Stimulated activated naive CD8-positive, alpha-beta T cell treated with anti-CD3 and anti-CD28 coated beads, Interleukin-15, Interleukin-2, amounts not matched to agents 100 ng/mL and 50 ng/mL, for 24 hours (primary cell): ENCODE measurements at regions not wholly inside any gene's neighbourhood (a gene's known extent, or its start where the extent isn't known, plus 50 kb on each side); places are given as distances from the start of the nearest gene placed in this dataset.

ENCODE experiments used
- H3K27ac Mint-ChIP-seq: one replicate; pipeline ENCODE4 v1.8.0; 2021; ENCODE audit warnings: mild to moderate bottlenecking, mixed read lengths
- H3K27me3 Mint-ChIP-seq: one replicate; pipeline ENCODE4 v1.8.0; 2021; ENCODE audit warnings: mixed read lengths
- H3K36me3 Mint-ChIP-seq: one replicate; pipeline ENCODE4 v1.8.0; 2021; ENCODE audit warnings: low read depth, mixed read lengths
- H3K4me1 Mint-ChIP-seq: one replicate; pipeline ENCODE4 v1.8.0; 2021; ENCODE audit warnings: low read depth, mixed read lengths
- H3K4me3 Mint-ChIP-seq: one replicate; pipeline ENCODE4 v1.8.0; 2021; ENCODE audit warnings: mild to moderate bottlenecking, mixed read lengths
- H3K9me3 Mint-ChIP-seq: one replicate; pipeline ENCODE4 v1.8.0; 2021; ENCODE audit warnings: mixed read lengths

DNA sequence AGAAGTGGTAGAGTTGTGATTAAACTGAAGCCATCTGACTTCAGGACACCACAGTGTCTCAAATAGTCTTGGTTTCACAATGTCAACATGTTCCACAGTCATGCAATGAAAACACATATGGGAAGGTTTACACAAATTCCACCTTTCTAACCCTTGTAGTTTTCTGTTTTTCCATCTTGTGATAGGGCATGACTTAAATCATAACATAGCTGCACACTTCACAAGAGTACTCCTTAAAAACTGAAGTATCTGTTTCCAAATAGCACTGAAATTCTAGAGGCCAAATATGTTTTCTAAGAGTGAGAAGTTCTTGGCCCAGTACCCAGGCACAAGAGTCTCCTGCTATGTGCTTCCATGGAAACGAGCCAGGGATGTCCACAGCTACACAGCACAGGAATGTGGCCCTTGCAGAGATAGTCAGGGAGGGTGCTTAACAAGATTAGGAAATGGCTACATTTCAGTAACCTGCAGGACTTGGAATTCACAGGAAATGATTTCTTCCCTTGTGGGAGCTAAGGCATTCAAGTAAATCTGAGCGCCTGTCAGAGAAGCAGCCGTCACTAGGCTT is 269.1 kb downstream of the NDFIP2 start:
- Mint-ChIP-seq H3K36me3 (no peaks in the 10 kb centered on the region), H3K4me3 (no peak overlapping the region), H3K4me1 (no peaks in the 10 kb centered on the region), H3K9me3 (no peaks in the 10 kb centered on the region), H3K27ac (no peak overlapping the region), H3K27me3 (no peaks in the 10 kb centered on the region)

DNA sequence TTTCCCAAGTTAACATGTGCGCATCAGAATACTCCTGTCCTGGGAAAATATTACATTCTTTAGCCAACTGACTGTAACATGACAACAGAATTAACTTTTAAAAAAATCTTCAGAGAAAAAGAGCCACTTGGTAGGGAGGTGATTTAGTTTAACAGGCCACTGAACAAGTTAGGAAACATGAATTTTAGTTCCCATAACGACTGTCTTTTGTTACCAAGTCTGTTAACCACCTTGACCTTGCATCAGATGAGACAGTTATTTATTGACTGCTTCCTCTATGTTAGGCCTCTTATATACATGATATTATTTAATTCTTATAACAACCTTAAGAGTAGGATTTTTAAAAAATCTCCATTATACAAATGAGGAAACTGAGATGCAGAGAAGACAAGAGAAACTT is 268.6 kb downstream of the NDFIP2 start:
- Mint-ChIP-seq H3K4me3 (no peak overlapping the region), H3K27ac (no peak overlapping the region), H3K4me1 (no peaks in the 10 kb centered on the region), H3K9me3 (no peaks in the 10 kb centered on the region), H3K36me3 (no peaks in the 10 kb centered on the region), H3K27me3 (no peaks in the 10 kb centered on the region)

DNA sequence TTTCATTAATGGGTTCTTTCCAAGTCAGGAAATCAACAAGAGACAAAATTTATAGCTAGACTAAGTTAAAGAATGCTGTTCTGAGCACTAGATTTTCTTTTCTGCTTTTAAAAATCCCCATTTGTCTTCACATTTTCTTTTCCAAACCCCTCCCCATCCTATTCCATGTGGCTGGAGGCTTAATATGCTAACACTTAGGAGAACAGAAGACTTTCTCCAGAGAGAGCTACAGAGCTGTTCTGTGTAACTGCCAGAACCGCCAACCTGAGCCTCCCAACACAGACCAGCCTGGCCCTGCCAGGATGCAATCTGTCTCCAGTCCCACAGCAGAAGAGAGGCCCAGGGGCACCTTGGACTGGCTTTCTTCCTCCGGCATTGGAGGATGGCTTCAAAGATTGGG is 264.1 kb downstream of the NDFIP2 start:
- Mint-ChIP-seq H3K36me3 (no peaks in the 10 kb centered on the region), H3K9me3 (no peaks in the 10 kb centered on the region), H3K4me1 (no peaks in the 10 kb centered on the region), H3K27ac (no peak overlapping the region), H3K27me3 (no peaks in the 10 kb centered on the region), H3K4me3 (no peak overlapping the region)

DNA sequence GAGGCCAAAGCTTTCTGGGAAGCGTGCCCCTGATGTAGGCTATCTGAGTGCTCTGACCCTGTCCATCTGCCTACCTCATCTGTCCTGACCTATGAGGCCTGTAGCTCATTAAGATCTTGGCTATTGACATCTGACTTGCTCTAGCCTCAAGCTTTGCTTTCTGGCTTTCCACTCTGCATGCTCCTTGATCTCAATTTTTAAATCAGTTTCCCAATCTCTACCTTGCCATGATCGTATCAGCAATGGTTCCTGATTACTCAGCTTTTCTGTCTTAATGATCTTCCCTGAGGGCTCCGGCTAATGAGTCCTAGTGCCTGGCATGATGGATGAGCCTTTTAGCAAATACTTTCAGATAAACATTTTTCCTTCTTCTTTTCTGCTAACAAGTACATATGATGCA is 262.0 kb downstream of the NDFIP2 start:
- Mint-ChIP-seq H3K4me3 (no peak overlapping the region), H3K4me1 (no peaks in the 10 kb centered on the region), H3K9me3 (no peaks in the 10 kb centered on the region), H3K27me3 (no peaks in the 10 kb centered on the region), H3K36me3 (no peaks in the 10 kb centered on the region), H3K27ac (no peak overlapping the region)

DNA sequence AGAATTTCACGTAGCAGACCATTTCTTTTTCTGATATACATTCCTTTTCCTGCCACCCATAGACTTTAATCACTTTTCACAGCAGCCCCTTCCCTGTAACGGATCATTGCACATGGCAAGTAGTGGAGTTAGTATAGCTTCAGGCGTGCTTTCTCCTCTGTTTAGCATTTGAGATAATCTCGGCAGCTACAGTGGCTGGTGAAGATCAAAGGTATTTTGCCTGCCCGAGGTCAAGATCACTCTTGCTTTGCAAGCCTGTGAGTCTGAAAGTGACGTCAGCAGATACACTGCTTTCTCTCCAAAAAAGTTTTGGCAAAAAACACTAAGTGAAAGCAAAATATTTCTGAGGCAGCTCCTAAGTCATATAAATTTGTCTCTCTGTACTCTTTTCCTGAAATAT is 260.0 kb downstream of the NDFIP2 start:
- Mint-ChIP-seq H3K4me3 (no peak overlapping the region), H3K36me3 (no peaks in the 10 kb centered on the region)

DNA sequence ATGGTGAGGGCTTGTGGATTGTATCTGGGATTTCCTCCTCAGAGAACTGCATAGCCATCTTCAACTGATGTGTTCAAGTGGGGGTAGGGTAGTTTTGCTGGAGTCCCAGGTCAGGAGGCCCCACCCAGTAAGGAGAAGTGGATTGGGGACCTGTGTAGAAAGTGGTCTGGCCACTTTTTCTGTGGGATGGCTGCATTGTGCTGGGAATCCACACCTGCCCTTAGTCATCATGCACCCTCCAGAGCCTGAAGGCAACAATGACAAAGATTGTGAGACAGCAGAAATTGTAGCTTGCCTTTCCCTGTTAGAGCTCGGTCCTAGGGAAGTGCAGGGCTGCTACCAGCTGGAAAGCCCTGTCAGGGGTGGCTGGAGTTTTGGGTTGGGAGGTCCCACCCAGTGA is 255.4 kb downstream of the NDFIP2 start:
- no peaks in the 10 kb centered on the region for H3K4me1 Mint-ChIP-seq
- H3K36me3 Mint-ChIP-seq, result no peaks in the 10 kb centered on the region
- H3K9me3 Mint-ChIP-seq, result no peaks in the 10 kb centered on the region
- no peak overlapping the region for H3K27ac Mint-ChIP-seq
- no peak overlapping the region for H3K4me3 Mint-ChIP-seq
- no peaks in the 10 kb centered on the region for H3K27me3 Mint-ChIP-seq

More for the DNA sequence above, 260.0 kb downstream of the NDFIP2 start:
- no peaks in the 10 kb centered on the region for H3K4me1 Mint-ChIP-seq
- H3K27me3 Mint-ChIP-seq, result no peaks in the 10 kb centered on the region
- no peak overlapping the region for H3K27ac Mint-ChIP-seq
- no peaks in the 10 kb centered on the region for H3K9me3 Mint-ChIP-seq

DNA sequence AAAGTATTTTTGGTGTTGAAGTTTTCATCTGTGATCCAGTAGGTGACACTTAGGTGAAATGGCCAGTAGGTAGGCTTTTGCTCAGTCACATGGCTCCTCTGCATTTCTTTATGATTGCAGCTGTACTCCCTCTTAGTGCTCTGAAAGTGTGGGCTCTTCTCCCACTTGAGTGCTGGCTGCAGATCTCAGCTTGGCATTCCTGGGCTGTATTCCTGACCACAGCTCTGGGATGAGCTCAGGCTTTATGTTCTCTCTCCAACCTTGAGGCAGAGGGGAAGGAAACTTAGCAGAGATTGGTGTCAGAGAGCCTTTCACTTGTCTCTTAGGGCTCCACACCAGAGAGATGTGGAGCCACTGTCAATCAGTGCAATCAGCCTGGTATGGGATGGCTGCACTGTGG is 254.3 kb downstream of the NDFIP2 start:
- Mint-ChIP-seq H3K27me3 (no peaks in the 10 kb centered on the region), H3K27ac (no peak overlapping the region), H3K9me3 (no peaks in the 10 kb centered on the region), H3K4me3 (no peak overlapping the region), H3K4me1 (no peaks in the 10 kb centered on the region), H3K36me3 (no peaks in the 10 kb centered on the region)

DNA sequence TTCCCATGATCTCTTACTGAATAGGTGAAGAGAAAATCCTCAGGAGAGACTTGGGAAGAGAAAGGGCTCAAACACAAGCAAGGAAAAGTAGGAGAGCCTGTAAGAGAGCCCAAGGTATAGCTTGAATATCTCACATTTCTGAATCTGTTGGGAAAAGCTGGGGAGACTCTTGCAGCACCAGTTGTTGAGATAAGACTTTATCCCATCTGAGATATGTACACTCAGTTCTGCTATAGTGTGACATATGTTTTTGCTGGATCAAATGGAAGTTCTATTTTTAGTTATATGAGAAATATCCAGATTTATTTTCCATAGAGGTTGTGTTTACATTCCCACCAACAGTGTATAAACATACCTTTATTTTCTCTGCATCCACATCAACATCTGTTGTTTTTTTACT is 246.1 kb downstream of the NDFIP2 start:
- Mint-ChIP-seq H3K4me3 (no peak overlapping the region), H3K9me3 (no peaks in the 10 kb centered on the region), H3K4me1 (no peaks in the 10 kb centered on the region), H3K27me3 (peaks cover 2% of the 10 kb centered on the region), H3K27ac (no peak overlapping the region), H3K36me3 (no peaks in the 10 kb centered on the region)

DNA sequence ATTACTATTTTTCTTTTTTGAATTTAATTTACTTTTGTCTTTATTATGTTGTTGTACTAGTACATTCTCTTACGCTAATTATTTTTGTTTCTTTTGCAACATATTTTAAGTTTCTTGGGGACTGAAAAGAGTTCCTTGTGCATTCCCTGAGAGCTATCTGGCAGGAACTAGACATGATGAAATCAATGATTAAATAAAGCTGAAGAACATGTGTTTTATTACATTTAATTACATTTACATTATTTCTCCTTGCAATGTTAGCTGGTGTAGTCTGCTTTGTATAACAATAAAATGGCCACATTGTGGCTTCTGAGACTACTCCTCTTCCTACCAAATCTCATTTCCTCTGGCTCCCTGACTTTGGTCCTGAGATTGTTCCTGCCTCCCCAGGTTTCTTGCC is 244.9 kb downstream of the NDFIP2 start:
- H3K27ac Mint-ChIP-seq, result no peak overlapping the region
- H3K36me3 Mint-ChIP-seq, result no peaks in the 10 kb centered on the region
- H3K27me3 Mint-ChIP-seq, result peaks cover 4% of the 10 kb centered on the region
- no peaks in the 10 kb centered on the region for H3K9me3 Mint-ChIP-seq
- H3K4me3 Mint-ChIP-seq, result no peak overlapping the region
- H3K4me1 Mint-ChIP-seq, result no peaks in the 10 kb centered on the region

DNA sequence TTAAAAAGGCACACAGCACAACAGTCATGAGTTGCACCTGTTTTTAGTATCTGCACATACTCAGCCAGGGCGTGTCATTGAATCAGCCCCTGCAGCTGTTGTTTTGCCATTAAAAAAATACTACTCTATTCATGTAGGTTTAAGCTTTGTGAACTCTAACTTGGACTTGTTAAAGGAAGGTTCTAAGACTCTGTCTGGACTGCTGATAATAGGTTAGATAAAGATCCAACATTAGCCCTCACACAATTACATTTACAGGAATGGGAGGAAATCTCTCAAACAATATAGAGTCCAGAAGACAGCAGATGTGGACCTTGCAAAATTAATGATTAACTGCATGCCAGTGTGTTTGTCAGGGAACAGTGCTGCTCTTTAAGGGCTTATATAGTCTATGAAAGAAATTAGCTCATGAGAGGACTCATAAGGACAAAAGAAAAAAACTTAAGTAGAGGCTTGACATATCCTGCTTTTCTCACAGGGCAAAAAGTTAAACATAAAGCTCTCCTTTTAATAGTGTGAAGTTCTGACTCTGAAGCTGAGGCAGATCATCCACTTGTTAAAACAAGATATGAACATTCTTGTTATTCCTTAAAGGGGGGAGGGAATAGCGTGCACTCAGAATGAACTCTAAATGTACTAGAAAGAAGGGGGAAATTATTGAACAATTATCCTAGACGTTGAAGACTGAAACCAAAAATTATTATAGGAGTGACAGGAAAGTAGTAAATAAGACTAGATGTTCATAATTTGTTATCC is 243.6 kb downstream of the NDFIP2 start:
- Mint-ChIP-seq H3K4me3 (no peak overlapping the region), H3K4me1 (no peaks in the 10 kb centered on the region), H3K27ac (no peak overlapping the region), H3K36me3 (no peaks in the 10 kb centered on the region), H3K9me3 (no peaks in the 10 kb centered on the region), H3K27me3 (peaks cover 4% of the 10 kb centered on the region)

DNA sequence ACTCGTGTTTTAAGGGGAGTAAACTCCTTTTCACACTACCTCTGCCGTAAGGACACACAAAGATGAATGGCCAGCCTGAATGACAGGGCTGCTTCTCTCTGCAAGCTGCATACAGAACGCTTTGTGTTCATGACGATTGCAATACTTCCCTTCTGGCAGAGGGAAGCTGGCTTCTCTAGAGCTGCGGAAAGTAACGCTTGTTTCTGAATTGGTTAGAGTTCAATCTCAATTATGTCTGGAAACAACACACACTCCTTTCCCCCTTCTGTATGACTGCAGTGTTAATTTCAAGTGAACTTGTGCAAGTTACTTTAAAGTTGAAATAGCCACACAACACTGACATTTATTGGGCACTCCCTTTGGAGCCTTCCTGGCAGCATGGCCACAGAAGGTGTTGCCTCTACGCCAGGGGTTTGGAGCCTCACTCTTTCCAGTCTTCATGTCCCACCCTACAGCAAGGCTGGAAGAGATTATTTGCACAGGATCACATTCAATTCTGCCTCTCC is 242.6 kb downstream of the NDFIP2 start:
- Mint-ChIP-seq H3K27ac (no peak overlapping the region), H3K27me3 (peaks cover 4% of the 10 kb centered on the region), H3K4me1 (no peaks in the 10 kb centered on the region)

DNA sequence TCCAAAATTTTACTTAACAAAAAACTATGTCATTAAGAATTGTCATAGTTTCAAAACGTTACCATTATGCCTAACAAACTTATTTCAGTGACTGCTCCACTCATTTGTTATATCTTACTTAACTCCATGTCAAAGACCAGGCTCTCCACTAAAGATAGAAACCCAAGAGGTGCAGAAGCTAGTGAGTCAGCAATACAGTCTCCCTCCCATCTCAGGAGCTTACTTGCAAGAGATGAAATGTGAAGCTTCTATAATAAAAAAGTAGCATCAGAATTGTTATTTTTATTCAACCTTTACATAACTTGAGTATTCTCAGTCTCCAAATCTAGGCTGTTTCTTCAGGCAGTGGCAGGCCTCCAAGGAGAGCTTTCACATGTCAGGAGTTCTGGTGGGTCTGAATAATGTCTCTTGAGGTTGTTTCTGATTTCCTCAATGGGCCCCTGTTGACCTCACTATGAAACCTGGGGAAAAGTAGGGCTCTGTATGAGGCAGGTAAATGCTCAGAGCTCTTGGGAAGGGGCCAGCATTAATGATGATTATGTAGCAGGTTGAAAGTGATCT is 242.0 kb downstream of the NDFIP2 start:
- no peaks in the 10 kb centered on the region for H3K36me3 Mint-ChIP-seq
- H3K4me3 Mint-ChIP-seq, result no peak overlapping the region
- no peaks in the 10 kb centered on the region for H3K4me1 Mint-ChIP-seq
- H3K27me3 Mint-ChIP-seq, result peaks cover 4% of the 10 kb centered on the region
- no peaks in the 10 kb centered on the region for H3K9me3 Mint-ChIP-seq
- no peak overlapping the region for H3K27ac Mint-ChIP-seq

More for the DNA sequence above, 242.6 kb downstream of the NDFIP2 start:
- Mint-ChIP-seq H3K9me3 (no peaks in the 10 kb centered on the region), H3K4me3 (no peak overlapping the region), H3K36me3 (no peaks in the 10 kb centered on the region)

DNA sequence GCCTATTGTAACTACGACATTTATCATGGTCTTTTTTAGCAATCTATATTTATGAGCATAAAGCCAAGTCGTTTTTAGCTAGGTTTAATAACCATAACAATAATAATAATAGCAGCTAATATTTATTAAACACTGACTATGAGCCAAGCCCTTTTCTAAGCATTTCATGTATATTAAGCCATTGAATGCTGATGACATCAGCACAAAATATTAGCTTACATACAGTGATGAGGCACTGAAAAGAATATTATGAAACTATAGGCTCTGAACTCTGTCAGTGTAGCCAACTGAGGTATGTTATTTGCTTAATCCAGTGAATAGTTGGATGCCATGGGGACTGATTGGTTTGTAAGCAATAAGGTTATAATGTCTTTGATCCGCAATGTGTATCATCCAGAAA is 235.2 kb downstream of the NDFIP2 start:
- no peak overlapping the region for H3K4me3 Mint-ChIP-seq
- H3K27ac Mint-ChIP-seq, result no peak overlapping the region
- H3K27me3 Mint-ChIP-seq, result no peaks in the 10 kb centered on the region
- no peaks in the 10 kb centered on the region for H3K9me3 Mint-ChIP-seq
- H3K36me3 Mint-ChIP-seq, result no peaks in the 10 kb centered on the region
- no peaks in the 10 kb centered on the region for H3K4me1 Mint-ChIP-seq

DNA sequence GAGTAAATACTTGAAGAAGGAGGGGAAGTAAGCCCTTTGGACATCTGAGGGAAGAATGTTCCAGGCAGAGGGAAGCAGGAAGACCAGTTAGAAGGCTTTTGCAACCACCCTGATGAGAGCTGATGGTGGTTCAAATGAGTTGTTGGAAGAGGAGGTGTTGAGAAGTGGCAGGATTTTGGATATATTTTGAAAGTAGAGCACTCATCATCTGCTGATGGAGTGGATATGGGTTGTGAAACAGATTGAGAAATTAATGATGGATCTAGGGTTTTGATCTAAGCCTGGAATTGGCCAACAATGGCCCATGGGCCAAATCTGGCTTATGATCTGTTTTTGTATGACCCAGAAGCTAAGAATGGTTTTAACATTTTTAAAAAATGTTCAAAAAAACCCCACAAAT is 230.7 kb downstream of the NDFIP2 start:
- Mint-ChIP-seq H3K27ac (no peak overlapping the region), H3K27me3 (no peaks in the 10 kb centered on the region), H3K4me1 (no peaks in the 10 kb centered on the region), H3K9me3 (no peaks in the 10 kb centered on the region), H3K4me3 (no peak overlapping the region), H3K36me3 (no peaks in the 10 kb centered on the region)

DNA sequence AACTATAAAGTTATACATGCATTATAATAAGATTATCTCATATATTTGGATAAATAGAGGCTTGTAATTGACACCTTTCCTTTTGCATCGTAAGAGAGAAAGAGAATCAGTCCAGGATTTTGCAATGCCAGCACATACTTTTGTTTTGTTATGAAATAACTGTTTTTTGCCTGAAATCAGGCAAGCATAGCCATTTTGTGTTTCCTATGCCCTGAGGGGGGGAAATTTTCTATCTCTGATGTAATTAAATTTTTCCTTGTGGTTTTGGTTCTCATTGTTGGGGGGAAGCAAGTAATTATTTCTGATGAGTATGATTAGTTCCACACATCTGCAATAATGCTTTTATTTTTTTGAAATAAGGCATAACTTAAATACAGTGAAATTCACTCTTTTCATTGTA is 229.4 kb downstream of the NDFIP2 start:
- Mint-ChIP-seq H3K27me3 (no peaks in the 10 kb centered on the region), H3K4me3 (no peak overlapping the region), H3K36me3 (no peaks in the 10 kb centered on the region), H3K4me1 (no peaks in the 10 kb centered on the region), H3K9me3 (no peaks in the 10 kb centered on the region), H3K27ac (no peak overlapping the region)
